ENCODE measurements at regions not wholly inside any gene's neighbourhood (a gene's known extent, or its start where the extent isn't known, plus 50 kb on each side); places are given as distances from the start of the nearest gene placed in this dataset.

DNA sequence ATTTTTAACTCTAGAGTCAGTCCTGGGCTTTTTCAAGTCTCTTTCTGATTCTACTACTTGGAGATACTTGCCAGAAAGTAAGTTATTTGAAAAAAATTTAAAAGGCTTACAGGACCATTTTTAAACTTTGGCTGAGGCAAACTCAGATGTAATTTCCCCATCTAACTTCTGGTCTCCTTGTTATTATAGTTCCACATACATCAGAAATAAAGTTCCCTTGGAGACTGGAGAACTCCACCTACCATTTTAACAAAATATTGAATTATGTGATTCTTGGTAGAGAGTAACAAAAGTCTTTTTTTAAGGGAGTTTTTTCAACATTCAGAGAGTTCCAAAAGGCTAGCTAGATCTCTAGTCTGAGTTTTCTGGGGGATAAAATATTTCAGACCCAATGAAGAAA, 56.3 kb upstream of the SNX2 start:
- TF ChIP-seq, protein P1, sequence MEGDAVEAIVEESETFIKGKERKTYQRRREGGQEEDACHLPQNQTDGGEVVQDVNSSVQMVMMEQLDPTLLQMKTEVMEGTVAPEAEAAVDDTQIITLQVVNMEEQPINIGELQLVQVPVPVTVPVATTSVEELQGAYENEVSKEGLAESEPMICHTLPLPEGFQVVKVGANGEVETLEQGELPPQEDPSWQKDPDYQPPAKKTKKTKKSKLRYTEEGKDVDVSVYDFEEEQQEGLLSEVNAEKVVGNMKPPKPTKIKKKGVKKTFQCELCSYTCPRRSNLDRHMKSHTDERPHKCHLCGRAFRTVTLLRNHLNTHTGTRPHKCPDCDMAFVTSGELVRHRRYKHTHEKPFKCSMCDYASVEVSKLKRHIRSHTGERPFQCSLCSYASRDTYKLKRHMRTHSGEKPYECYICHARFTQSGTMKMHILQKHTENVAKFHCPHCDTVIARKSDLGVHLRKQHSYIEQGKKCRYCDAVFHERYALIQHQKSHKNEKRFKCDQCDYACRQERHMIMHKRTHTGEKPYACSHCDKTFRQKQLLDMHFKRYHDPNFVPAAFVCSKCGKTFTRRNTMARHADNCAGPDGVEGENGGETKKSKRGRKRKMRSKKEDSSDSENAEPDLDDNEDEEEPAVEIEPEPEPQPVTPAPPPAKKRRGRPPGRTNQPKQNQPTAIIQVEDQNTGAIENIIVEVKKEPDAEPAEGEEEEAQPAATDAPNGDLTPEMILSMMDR (conservative IDR thresholded peaks at IDR 0.05; ENCODE audit: low read depth, low read length) = no peak
- TF ChIP-seq BHLHE40 (IDR thresholded peaks at IDR 0.05; ENCODE audit: low read depth, low read length) (no peak), POLR2A (IDR thresholded peaks at IDR 0.05; ENCODE audit: low read depth, low read length) (no peak), MXI1 (IDR thresholded peaks at IDR 0.05; ENCODE audit: borderline replicate concordance, low read depth, low read length) (no peak), MAZ (IDR thresholded peaks at IDR 0.05; ENCODE audit: borderline replicate concordance, low read depth, low read length) (no peak), RAD21 (IDR thresholded peaks at IDR 0.05; ENCODE audit: low read length) (no peak), RCOR1 (IDR thresholded peaks at IDR 0.05; ENCODE audit: insufficient replicate concordance, low read length) (no peak)
- TF ChIP-seq, protein P2, sequence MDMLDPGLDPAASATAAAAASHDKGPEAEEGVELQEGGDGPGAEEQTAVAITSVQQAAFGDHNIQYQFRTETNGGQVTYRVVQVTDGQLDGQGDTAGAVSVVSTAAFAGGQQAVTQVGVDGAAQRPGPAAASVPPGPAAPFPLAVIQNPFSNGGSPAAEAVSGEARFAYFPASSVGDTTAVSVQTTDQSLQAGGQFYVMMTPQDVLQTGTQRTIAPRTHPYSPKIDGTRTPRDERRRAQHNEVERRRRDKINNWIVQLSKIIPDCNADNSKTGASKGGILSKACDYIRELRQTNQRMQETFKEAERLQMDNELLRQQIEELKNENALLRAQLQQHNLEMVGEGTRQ (IDR thresholded peaks at IDR 0.05; ENCODE audit: low read depth, low read length) = no peak
- TF ChIP-seq, protein P3, sequence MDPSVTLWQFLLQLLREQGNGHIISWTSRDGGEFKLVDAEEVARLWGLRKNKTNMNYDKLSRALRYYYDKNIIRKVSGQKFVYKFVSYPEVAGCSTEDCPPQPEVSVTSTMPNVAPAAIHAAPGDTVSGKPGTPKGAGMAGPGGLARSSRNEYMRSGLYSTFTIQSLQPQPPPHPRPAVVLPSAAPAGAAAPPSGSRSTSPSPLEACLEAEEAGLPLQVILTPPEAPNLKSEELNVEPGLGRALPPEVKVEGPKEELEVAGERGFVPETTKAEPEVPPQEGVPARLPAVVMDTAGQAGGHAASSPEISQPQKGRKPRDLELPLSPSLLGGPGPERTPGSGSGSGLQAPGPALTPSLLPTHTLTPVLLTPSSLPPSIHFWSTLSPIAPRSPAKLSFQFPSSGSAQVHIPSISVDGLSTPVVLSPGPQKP (IDR thresholded peaks at IDR 0.05; ENCODE audit: borderline replicate concordance, low read depth, low read length) = no peak

Measured in IMR-90 (cell line).